Stimulated activated CD4-positive, alpha-beta T cell treated with anti-CD3 and anti-CD28 coated beads, TNF-alpha, amount 100 ng/mL, for 24 hours (primary cell): ENCODE measurements at regions not wholly inside any gene's neighbourhood (a gene's known extent, or its start where the extent isn't known, plus 50 kb on each side); places are given as distances from the start of the nearest gene placed in this dataset.

Experiments used
- DNase-seq, 3 experiments: peaks; one replicate each; pipeline ENCODE4 v3.0.0-alpha.2; 2020; ENCODE audit warnings: low read depth in 3 of 3

DNA sequence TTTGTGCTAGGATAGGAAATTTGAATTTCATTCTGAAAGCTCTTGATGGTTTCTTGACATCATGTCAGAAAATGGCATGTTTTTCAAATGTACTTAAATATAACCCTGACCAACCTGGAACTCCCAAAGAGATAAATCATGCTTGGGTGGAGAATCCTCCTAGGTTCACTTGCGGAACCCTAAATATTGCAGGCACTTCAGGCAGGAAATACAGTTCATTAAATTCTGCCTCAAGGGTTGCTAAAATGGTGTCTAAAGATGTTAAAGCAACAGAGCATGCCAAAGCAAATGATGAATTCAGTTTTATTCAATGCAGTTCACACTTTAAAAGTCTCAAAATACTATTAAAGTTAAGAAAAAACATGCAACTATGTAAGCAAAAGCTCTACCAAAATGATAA, 415.9 kb downstream of the SLITRK6 start:
- DNase-seq, result no peak

DNA sequence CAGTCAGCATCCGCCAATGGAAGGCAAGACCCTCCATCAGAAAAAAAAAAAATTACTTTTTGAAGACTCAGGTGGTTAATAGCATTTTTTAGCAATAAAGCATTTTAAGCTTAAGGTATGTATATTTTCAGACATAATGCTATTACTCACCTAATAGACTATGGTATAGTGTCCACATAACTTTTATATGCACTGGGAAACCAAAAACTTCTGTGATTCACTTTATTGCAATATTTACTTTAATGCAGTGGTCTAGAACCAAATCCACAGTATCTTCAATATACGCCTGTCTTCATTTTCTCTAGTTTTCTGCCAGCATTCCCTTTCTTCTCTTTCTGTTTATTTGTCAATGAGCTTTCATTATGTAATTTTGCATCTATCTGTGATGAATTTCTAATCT, 418.1 kb downstream of the SLITRK6 start:
- DNase-seq, result no peak

DNA sequence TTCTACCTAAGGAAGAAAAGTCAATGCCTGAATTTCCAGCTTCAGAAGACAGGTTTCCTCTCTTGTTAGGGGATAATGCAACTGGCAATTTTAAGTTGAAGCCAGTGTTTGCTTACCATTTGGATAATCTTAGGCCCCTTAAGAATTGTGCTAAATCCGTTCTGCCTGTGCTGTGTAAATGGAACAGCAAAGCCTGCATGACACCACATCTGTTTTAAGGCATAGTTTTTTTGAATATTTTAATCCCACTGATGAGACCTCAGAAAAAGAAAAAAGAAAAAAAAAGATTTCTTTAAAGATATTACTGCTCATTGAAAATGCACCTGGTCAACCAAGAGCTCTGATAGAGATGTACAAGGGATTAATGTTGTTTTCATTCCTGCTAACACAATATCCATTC, 419.2 kb downstream of the SLITRK6 start:
- no peak for DNase-seq

DNA sequence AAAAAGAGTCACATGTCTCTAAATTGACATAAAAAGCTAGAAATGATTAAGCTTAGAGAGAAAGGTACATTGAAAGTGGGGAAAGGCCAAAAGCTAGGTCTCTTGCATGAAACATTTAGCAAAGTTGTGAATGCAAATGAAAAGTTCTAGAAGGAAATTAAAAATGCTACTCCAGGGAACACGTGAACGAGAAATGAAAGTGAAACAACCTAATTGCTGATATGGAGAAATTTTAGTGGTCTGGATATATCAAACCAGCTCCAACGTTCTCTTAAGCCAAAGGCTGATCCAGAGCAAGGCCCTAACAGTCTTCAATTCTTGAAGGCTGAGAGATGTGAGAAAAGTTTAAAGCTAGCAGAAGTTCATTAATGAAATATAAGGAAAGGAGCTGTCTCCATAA, 419.8 kb downstream of the SLITRK6 start:
- DNase-seq, result no peak

DNA sequence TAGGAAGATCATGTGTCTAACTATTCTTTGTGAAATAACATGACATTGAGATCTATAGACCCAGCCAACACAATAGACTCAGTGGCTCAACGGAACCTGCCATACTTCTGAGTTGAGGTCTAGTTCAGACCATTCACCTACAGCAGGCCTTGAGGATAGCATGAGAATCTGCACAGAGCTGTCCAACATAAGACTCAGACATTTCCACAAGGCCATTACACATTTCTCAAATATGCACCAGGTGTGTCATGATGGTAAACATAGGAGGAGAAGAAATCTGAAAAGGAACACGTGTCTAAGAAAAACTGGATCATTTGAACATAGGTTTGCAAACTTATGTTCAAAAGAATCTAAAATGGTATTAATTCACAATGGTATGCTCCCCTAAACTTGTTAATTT, 421.4 kb downstream of the SLITRK6 start:
- DNase-seq, result no peak

DNA sequence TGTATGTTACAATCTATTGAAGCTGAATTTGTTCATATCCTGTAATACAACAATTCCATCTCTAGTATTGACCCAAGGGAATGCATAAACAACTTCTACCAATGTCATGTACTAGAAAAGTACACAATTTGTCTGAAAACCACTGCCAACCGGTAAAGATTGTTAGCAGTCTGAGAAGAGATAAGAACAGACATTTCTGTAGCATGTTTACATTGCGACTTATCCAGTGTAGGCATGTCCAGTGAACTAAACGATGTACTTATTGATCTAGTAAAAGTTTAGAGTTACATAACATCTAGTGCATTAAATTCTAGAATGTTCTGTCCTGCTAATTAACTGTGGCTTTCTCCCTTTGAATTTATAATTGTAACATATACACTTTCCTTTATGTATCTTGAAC, 425.9 kb downstream of the SLITRK6 start:
- no peak for DNase-seq

DNA sequence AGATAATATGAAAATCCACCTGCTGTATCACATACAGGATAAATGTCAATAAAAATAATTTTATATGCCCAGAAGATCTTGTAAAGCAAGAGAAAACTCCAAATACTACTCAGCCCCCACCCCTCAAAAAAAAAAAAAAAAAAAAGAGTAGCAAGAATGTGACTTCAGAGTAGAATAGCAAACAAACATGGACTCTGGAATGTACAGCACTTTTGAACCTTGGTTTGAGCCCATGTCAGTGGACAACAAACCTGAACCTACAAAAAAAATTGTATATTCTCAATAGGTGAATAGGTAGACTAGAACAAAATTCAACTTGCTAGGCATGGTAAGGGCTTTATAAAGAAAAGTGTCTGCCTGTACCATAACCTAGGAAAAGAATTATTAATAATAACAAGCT, 428.0 kb downstream of the SLITRK6 start:
- DNase-seq, result no peak

DNA sequence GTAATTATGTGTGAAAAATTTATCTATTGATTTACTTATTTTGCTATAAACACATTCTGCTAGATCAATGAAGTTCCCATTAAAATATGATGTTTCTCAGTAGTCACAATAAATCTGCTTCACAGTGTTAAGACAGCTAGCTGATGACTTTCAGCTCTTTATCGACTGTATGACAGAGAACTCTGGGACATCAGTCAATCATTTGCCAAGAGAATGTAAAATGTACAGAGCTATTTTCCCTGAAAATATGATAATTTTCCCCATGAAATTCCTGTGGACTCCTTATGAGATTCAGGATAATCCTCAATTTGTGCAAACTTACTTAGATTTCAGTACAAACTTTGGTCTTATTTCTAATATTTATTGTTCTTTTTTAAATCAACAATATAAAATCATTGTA, 430.5 kb downstream of the SLITRK6 start:
- no peak for DNase-seq

DNA sequence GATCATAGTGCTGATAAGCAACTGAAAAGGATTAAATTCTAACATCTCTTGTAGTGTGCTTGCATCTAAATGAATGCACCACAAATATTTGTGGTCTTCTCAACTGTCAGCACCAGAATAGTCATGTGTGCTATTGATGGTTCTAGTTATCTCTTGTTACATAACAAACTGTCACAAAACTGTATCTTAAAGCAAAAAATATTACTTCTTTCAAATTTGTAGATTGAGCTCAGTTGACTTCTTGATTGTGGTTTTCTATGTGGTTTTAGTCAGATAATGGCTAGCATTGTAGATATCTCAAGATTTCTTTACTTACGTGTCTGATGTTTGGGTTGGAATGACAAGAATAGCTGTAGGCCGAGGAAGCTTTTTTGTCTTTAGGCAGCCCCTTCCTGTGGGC, 431.3 kb downstream of the SLITRK6 start:
- DNase-seq, result no peak

DNA sequence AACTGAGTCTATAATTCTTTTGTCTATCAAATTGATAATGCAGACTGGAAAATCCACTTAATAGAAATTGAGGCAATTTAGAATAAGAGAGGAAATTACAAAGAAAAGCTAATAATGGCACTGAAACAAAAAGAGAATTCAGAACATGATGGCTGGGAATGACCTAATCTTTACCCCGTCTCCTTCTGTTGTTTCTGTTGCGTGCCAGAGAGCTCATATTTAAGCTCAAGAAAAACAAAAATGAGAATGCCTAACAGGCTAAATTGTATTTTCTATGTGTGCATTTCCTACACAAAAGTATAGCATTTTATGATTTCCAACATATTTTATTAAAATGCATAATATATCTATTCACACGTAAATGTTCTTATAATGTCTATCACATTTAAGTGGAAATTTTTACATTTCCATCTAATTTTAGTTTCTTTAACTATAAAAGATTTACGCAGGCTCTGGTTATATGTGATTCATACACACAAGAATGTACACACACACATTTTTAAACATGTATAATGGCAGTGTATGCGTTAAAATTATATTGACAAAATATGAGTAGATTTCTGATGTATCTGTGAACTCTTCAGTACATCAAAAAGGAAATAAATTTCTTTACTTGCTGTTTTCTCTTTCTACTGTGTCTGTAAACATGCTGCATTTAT, 432.3 kb downstream of the SLITRK6 start:
- DNase-seq, result no peak

DNA sequence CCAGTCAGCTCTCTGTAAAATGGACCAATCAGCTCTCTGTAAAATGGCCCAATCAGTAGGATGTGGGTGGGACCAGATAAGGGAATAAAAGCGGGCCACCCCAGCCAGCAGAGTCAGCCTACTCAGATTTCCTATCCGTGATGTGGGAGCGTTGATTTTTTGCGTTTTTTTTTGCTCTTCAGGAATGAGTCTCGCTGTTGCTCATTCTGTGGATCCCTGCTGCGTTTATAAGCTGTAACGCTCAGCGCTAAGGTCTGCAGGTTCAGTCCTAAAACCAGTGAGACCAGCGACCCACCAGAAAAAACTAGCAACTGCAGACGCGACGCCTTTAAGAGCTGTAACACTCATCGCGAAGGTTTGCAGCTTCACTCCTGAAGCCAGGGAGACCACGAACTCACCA, 435.7 kb downstream of the SLITRK6 start:
- DNase-seq, result no peak

DNA sequence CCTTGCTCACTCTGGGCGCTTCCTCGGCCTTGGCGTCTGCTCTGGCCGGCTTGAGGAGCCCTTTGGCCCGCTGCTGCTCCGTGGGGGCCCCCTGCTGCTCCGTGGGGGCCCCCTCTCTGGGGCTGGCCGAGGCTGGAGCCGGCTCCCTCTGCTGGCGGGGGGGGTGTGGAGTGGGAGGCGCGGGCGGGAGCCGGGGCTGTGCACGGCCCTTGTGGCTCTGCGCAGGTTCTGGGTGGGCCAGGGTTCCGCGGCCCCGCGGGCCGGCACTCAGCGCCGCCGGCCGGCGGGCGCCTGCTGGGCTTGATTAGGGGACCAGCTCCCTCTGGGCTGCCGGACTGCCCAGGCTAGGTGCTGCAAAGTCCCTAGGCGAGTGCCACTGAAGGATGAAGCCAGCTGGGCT, 436.2 kb downstream of the SLITRK6 start:
- DNase-seq, result no peak

DNA sequence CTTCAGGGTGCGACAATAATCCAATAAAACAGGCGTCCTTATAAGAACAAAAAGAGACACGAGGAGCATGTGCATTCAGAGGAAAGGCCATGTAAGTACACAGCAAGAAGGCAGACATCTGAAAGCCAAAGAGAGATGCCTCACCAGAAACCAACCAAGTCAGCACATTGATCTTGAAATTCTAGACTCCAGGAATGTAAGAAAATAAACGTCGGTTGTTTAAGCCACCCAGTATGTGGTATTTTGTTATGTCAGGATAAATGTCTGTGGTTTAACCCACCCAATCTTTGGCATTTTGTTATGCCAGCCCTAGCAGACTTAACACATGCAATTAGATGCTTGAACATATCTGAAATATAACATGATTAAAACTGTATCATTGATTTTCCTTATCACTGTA, 452.0 kb downstream of the SLITRK6 start:
- no peak for DNase-seq

DNA sequence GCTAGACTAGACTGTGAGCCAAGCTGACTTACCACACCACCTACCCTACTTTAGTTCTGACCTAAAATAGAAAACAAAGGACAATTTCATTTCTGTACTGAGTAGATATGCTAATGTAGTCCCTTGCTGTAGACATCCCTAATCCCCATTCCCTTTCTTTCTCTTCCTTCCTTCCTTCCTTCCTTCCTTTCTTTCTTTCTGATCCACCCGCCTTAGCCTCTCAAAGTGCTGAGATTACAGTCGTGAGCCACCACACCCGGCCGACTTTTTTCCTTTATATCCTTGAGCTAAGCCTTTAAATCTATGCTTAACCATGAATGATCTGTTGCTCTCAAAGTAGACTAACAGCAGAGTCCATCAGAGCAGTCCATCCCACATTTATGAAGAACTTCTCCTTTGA, 465.0 kb downstream of the SLITRK6 start:
- DNase-seq, result no peak

DNA sequence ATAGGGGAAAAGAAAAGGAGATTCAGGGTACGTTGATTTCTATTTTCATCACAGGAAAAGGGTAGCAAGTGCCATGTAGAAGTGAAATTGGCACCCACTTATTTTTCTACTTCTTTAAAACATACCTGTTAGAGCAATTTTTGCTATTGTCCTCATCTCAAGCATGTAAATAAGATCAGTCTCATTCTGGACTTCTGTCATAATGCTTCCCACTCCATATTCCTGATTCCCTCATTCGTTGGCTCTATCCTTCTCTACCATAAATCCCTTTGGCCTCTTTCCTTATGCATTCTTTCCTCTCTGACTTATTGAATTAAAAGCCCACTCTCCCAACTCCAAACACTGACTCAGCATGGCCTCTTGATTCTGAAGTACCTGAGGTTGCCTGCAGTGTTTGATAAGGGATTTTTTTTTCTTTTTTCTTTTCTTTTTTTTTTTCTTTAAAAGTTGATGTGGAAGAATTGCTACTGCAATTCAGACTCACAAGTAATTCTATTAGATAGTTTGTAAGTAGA, 465.7 kb downstream of the SLITRK6 start:
- DNase-seq, result no peak

DNA sequence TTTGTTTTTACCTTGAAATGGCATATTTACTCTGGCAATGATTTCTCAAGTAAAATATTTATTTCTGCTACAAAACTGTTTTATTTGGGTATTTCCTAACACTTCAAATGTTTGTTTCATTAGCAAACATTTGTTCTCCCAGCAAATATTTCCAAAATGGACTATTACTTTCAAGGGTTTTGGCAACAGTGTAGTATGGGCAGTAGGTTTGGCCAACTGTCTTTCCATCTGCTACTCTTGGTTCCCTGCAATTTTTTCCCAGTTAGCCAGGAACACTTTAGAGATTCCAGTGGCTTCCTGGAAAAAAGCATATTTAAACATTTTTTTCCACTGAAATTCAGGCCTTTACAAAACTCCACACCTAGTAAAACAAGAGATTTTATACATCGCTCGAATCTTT, 466.6 kb downstream of the SLITRK6 start:
- DNase-seq, result no peak

DNA sequence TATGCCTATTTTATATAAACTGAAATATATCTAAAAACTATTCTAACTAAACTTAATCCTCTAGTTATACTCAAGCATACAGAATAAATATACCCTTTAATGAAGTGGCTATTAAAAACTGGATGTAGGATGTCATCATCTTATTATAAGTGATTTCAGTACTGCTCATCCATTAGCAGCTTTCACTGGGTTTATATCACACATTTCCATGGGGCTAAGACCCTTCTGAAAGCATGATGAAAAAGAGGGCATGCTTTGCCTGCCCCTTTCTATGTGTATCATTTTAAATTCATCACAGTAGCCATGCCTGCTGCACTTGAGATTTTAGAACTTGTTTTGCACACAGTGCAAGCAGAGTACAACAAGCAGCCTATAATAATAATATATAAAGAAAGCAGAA, 477.5 kb downstream of the SLITRK6 start:
- no peak for DNase-seq

DNA sequence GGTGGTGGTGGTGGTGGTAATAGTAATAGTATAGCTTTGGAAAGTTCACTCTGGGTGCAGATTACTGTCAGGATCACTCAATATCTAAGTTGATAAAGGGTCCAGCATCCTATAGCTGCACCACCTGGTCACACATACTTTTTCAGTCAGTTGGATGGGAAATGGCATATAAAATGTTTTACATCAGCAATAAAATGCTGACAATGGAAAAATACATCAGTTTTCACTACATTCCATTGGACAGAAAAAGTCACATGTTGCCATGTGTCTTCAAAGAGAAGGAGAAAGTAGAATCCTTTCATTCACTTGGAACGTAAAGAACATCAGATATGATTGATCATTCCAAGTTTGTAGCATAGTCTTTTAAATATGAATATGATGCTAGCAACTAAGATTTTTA, 481.4 kb downstream of the SLITRK6 start:
- no peak for DNase-seq

DNA sequence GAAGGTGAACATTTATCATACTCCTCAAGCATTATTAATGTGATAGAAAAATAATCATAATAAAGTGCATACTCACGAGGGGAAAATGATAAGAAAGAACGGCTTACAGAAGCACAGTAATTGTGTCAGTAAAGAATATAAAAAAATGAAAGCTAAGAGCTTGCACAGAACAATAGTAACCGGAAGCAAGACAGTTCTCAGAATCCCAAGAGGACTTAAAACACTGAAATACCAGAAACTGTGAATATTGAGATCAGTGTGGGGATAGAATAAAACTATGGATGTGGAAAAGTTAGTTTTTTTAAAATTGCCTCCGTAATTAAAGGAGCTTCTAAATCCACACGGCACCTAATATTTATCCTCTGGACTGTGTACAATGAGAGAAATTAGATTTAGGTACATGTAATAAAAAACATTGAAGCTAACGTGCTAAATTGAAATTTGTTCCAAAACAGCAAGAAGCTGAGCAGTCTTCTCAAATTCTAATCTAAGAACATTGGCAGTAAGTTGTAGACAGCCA, 482.7 kb downstream of the SLITRK6 start:
- DNase-seq, result no peak

DNA sequence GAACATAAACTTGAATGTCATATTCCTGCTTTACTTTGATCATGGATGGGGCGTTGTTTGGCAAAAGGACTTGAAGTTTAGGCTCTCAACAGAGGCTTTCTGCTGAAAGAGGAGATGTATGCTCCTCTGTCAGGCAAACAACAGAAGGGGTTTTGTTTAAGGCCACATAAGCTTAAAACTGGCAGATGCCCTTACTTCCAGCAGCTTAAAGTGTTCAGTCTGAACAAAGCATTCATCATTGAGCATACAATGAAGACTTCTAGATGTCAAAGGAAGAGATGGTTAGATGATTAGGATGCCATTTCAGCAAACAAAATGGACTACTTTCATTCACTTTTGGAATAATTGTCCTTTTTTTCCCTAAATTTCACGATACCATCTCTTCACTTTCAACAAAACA, 484.5 kb downstream of the SLITRK6 start:
- DNase-seq, result no peak

DNA sequence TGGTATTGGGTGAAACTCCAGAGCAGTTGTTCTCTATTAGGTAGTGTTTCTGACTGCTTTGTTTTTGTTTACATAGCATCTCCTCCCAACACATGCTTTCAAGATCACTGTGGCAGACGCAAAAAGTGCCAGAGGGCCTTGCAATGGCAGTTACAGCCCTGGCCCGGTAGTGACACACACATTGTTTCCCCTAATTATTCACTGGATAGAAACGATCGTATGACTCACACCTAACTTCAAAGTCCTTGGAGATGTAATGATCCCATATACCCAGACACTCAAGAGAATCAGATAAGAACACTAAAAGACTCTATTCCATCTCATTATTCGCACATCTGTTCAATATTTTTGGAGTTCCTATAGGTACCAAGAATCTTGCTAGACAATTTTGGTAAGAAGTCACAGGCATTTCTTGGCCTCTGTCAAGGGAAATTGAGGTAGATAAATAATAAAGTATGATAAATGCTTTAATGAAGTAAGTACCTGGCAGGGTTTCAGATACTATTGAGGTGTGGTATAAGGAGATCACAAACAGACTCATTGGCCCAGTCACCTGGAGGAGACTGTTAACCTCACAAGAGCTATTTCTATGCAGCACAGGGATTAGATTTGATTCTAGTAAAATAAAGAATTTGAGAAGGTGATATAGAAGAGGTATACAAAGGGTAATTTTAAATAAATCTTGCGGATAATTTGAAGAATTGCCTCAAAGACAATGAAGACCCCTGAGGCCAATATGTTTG, 485.3 kb downstream of the SLITRK6 start:
- no peak for DNase-seq

DNA sequence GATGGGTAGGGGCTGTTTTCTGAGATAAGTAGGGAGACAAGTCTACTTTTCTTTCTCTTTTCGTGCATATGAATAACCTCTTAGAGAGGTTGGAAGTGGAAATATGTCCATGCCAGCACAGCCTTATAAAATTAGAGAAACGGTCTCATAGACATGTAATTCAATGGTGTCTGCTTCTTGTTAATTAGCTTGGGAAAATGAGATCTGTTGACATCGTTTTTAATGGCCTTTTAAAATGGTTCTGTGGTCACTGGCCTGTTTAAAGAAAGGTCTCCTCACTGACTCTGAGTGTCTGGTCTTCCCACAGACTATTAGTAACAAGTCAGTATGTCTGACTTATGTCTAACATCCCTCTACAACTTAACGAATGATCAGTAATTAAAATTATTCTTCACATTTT, 487.1 kb downstream of the SLITRK6 start:
- DNase-seq, result no peak

DNA sequence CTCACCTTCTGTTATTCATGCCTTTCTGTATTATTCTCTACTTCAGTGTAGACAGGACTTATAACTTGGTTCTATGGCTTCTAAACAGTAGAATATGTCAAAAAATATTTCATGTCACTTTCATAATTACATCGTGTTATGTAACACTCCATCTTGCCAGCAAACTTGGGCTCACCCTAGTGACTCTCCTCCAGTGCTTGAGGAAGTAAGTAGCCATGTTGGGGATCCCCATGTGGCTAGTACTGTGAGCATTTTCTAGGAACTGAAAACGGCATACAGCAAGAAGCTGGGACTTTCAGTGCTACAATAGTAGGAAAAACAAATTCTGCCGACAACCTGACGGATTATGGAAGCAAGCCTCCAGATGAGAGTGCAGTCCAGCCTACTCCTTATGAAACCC, 495.6 kb downstream of the SLITRK6 start:
- no peak for DNase-seq
